Heart left ventricle (tissue), 13 donors: ENCODE measurements at regions not wholly inside any gene's neighbourhood (a gene's known extent, or its start where the extent isn't known, plus 50 kb on each side); places are given as distances from the start of the nearest gene placed in this dataset.

ENCODE experiments used
- POLR2A ChIP-seq, 2 donors: fragments of 450-650 bp; IDR thresholded peaks; one replicate each; pipeline ENCODE4 v1.6.1; 2017; ENCODE audit warnings: antibody characterized with exemption in 2 of 2, mild to moderate bottlenecking in 2 of 2, moderate library complexity in 2 of 2
- TF ChIP-seq, protein P1 (sequence below), 12 donors: fragments of 200-600 bp; sonication (generic) in 4 of 12; IDR thresholded peaks; one replicate each; pipeline versions ENCODE4 v1.5.0 to v1.8.0; 2018 to 2022; ENCODE audit warnings: antibody characterized with exemption in 12 of 12, mild to moderate bottlenecking in 5 of 12
- donor health status: ischemic (EF 13 %, LVEDD 7.1; RV severe dilation, severe dysfunction).
- donor health status: DM: no; HTN: yes; CAD: no.
- donor health status: DM: no; HTN: no; CAD: no.
- donor health status: ischemic (EF 25% LVEDD 6.9; RV normal size, moderate dysfunction).
- donor health status: ischemic (EF 25% LVEDD 5.7; RV mildly dilated, moderate dysfunction).
- donor health status: ischemic (EF 35%, LVEDD 5.7; RV mildly dilated, moderate dysfunction).
- donor health status: nonischemic (EF 11% LVEDD 7.7; RV severe dilation, severe dysfunction).
- donor health status: DM: yes; HTN: yes; CAD: no.
- donor health status: PGD.
- donor health status: ischemic (EF 29% LVEDD 5.4; RV normal size, mild dysfunction).
- donor health status: nonischemic (EF 23%, LVEDD 6.1; RV moderate dilation, normal function).

DNA sequence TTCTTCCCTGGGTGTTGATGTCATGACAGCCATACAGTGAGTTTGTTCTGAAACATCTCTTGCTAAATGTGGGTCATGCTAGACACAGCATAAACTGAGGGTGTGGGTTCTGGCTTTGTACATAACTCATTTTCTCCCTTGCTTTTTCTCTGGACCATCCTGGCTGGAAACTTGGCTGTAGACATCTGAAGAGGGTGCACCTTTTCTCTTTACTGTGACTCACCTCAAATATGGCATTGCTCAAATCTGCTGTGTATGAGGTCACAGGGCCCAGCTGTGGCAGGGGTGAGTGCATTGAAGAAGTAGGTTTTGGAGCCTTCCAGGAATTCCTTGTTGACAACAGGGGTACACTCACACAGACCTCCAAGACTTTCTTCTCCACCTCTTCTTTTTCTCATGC lies 465.5 kb upstream of the AMELY start:
- TF ChIP-seq, protein P1, sequence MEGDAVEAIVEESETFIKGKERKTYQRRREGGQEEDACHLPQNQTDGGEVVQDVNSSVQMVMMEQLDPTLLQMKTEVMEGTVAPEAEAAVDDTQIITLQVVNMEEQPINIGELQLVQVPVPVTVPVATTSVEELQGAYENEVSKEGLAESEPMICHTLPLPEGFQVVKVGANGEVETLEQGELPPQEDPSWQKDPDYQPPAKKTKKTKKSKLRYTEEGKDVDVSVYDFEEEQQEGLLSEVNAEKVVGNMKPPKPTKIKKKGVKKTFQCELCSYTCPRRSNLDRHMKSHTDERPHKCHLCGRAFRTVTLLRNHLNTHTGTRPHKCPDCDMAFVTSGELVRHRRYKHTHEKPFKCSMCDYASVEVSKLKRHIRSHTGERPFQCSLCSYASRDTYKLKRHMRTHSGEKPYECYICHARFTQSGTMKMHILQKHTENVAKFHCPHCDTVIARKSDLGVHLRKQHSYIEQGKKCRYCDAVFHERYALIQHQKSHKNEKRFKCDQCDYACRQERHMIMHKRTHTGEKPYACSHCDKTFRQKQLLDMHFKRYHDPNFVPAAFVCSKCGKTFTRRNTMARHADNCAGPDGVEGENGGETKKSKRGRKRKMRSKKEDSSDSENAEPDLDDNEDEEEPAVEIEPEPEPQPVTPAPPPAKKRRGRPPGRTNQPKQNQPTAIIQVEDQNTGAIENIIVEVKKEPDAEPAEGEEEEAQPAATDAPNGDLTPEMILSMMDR (IDR thresholded peaks at IDR 0.05): no peak
- TF ChIP-seq POLR2A (IDR thresholded peaks at IDR 0.05): no peak
